GM21390 (cell line): ENCODE measurements at regions not wholly inside any gene's neighbourhood (a gene's known extent, or its start where the extent isn't known, plus 50 kb on each side); places are given as distances from the start of the nearest gene placed in this dataset.

Experiments
- ATAC-seq: cut with Tn5 transposase; IDR thresholded peaks from one replicate; pipeline ENCODE4 v1.9.1; 2021; ENCODE audit not compliant: unreplicated experiment

DNA sequence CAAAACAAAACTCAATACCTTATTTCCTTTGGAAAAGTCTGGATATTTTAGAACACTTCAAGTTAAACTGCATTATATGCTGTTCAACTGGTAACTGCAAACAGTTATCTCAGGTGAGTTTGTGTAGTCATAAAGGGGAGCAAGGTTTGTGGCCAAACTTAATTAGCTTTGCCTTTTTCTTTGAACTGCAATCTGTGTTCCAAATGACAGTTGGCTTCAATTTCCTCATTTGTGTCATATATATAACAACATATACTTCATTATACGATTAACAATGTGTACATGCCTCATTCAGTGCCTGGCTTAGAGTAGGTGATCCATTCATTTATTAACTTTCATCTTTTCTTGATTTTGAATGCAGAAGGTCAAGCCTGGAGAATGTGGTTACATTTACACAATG is 55.8 kb downstream of the KCNE4 start:
- ATAC-seq: no peak

DNA sequence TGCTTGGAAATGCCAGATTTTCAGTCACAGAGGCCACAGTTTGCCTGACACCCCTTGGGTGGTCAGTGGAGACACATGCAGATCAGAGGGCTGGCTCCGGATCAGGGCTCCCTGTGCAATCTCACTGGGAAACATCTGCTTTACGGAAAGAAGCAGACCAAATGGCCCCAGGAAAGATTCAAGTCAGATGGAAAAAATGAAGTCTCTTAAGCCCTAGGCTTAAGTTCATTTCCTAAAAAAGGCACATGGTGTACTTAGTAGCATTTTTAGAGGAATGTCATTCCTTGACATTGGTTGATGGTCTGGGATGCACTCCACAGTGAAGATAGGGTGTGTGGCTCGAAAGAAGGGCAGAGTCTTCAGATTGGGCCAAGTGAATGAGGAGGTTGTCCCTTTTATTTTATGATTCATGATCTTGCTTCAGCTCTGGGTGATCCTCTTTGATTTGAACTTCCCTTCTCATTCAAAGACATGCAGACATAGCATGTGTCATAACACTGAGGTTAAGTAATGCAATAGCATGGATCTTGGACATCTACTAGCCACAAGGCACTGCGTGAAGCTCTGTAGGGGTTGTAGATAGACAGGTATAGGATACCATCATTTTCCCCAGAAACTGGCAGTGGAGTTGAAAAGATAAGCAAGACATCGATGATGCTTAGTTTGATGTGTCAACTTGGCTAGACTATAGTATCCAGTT is 56.5 kb downstream of the KCNE4 start:
- no peak for ATAC-seq

DNA sequence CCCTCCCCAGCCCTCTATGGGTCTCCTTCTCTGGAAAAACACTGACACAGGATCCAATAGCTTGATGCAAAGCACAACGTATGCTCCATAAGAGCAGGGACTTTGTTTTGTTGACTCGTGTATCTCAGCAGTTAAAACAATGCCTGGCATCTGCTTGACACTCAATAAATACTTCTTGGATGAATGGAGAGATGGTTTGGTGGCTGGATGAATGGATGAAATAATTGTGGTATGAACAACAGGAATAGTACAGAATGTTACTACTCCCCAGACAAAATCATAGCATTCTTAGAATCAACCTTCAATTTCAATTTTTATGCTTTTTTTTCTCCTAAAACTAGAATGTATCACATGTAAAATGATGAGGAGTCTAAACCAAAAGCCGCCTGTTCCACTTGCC is 57.4 kb downstream of the KCNE4 start:
- ATAC-seq: no peak

DNA sequence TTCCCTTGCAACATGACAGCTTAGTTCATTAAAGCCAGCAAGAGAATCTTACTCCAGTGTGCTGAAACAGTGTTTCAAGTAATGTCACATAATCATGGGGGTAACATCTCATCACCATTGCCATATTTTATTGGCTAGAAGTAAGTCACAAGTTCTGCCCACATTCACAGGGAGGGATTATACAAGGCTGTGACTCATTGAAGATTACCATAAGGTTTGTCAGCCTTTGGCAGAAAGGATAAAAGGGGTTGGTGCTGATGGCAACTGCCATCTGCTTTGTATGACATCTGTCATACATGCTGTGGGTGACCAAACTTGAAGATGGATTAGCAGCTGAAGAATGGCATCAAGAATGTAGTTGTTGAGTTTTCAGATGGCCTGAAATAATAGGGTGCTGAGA is 61.2 kb downstream of the KCNE4 start:
- ATAC-seq: no peak

DNA sequence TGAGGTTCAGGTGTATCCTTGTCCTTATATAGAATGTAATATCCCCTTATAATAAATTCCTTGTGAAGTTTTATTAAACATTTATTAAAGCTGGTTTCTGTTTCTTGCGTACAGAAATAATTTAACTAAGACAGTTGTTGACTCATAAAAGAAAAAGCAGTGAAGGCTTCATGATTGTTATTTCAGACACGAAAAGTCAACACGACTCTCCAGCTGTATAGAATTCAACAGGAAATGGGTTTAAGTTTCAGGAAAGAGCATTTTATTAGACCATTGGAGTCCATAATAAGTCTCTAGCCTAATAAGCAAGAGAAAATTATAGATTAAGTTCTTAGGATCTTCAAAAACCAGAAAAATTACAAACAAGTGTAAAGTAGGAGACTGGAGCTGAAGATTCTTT is 62.2 kb downstream of the KCNE4 start:
- ATAC-seq: no peak

DNA sequence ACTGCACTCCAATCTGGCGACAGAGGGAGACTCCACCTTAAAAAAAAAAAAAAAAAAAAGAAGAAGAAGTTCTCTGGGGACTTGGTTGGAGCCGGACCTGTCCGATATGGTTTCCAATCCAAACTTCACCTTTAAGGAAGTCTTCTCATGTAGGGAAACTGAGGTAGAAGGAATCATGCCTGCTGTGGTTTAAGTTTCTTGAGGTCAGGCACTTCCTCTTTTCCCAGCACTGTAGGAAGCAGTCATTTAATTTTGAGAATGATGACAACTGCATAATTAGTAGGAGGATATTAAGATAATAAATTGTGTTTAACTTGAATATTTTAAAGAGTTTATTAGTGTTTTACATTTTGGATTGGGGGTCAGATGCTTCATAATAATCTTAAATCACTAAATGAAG is 62.9 kb downstream of the KCNE4 start:
- no peak for ATAC-seq

DNA sequence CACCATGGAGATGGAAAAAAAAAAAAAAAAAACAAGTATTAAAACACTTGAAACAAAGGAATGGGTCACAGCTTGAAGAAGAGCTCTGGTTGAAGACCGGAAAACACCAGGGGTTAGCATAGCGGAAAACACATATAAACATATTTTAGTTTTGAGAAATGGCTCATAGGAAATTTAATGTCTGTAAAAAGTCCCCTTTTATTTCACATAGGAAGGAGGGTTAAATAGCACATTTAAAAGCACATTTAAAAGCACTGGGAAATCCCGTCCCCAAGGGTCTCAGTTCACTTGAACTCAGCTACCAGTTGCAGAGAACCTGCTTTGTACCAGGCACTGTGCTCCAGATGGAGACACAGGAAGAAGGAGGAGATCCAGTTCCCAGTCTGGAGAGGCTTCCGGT is 65.5 kb downstream of the KCNE4 start:
- ATAC-seq: no peak

DNA sequence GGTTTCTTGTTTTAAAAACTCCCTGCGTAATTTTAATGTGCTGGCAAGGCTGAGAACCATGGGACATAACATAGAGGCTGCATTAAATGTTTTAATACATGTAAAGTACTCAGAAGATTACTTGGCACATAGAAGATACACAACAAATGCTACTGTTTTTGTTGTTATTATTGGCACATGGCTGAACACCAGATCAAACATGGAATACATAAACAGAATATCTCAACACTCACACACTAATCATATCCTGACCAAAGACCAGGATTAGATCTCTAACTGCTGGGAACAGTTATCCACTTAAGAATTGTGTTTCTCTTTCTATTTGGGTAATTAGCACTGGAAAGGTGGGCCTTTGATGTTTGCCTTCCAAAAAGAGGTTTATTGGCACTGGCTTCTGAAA is 69.3 kb downstream of the KCNE4 start:
- ATAC-seq: no peak

DNA sequence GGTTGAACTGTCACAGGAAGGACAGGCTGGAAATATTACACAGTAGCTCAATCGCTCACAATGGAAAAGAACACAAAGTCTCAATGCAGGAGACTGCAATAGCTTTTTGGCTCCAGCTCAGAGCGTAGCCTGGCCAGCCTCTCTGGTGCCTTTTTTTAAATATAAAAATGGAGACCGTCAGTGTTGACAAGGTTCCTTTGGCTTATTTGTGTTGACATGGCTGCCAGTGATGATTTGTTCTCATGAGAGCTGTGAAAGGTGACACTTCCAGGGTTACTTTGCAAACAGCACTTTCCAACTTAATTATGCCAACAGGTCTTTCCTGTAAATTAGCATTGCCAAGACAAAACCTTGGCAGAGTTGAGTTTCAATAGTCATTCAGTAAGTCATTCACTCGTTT is 70.8 kb downstream of the KCNE4 start:
- no peak for ATAC-seq

DNA sequence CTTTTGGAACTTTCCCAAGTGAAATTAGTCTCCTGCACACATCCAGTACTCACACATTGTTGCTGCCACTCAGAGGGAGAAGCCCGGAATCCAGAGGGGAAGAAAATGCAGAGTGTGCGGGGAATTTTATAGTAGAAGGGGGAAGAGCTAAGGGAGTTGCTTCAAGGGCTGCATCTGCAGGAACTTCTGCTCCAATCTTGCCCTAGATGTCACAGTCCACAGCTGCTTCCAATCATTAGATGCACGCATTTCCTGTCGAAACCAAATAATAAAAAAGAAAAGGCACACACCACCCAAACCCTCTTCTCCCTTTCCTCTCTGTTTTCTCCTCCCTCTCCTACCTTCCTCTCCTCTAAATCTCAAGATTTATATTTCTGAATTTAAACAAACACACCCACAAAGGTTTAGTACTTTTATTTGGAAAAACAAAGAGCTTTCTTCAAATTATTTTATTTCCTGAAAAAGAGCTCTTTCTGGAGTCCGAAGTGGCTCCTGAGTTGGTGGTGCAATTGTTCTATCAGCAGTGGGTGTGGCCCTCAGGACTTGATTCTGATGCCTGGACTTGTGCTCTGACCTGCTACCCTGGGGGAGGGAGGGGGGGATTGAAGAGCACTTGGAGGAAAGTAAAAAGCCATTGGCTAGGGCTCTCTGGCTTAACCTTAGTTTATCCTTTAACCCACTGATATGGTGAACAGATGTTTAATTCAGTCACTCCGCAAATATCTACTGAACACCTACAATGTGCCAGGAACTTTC is 72.0 kb downstream of the KCNE4 start:
- no peak for ATAC-seq

DNA sequence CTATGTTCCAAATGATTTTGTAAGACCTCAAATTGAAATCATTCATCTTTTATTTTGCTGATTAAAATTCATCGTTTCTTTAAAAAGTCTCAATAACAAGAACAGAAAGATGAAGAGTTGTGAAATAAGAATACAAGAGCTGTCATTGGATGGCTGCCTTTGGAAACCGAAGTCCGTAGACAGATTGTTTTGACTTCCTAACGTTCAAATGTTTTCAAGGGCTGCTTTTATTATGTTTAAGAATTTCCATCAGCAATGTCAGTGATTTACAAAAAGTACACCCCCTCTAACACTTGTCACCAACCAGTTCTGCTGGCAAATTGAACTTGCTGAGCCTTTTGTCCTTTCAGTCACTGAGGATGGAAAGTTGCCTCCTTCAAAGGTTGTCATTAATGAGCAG is 89.6 kb downstream of the KCNE4 start:
- ATAC-seq: no peak

DNA sequence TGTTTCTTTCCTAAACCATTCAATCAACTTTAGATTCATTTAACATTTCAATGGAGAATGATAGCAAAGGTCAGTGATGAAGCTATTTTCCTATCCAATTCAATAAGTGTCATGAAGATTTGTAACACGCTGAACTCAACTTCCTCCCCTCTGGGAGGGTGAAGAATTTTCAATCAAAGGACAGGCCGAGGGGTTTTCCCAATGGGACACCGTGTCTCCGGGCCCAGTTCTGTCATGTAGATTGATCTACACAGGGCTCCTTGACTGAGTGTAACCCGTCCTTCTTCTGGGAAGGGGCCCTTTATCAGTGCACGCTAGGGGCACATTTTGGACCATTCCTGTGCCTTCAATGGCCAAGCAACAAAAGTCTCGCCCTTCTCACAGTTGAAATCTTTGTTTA is 90.1 kb downstream of the KCNE4 start:
- no peak for ATAC-seq

DNA sequence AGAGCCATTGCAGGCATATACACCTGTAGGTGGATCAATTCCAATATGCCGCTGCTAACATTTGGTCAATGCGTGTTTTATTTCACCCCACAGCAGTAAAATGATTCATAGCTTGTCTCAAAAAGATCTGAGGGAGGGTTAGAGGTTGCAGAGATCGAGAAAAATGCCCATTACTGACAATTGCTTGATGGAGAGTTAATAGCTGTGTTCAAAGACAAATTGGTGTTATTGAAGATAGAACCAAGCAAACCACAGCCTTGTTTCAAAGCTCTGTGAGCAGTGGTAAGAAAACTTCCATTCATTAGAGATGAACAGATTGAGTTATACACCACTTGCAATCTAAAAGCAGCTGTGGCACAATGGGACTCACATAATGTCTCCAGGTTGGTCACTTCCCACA is 95.4 kb downstream of the KCNE4 start:
- ATAC-seq: no peak

DNA sequence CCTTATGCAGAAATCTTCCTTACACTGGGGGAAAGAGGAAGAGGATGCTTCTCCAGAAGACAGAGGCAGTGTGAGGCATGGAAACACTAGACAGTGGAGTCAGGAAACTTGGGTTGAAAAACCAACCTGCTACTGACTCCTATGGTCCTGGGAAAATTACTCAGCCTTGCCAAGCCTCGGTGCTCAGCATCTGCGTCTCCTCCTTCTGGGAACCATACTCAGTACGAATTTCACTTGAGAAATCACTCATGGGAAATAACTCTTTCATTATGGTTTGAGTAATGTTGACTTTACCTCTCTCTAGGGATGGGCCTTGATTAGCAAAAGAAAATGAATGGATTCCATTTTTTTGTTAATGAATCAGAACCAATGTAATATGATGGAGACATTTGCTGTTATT is 96.5 kb downstream of the KCNE4 start:
- no peak for ATAC-seq

DNA sequence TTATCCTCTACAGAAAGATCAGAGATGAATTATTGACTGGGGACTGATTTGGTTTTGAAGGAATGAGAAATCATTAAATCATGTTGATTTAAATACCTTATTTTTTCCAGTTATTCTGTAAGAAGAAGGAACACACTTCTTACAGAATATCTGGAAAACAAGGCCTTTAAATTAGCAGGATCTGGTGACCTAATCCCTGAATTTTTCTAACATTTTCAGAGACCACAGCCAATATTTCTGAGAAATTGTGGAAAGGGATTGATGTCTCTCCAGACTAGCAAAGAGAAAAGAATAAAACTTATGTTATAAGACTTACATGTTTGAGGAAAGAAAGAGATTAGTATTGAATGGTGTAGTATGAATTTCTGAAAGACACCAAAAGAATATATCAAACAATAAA is 104.0 kb downstream of the KCNE4 start:
- no peak for ATAC-seq

DNA sequence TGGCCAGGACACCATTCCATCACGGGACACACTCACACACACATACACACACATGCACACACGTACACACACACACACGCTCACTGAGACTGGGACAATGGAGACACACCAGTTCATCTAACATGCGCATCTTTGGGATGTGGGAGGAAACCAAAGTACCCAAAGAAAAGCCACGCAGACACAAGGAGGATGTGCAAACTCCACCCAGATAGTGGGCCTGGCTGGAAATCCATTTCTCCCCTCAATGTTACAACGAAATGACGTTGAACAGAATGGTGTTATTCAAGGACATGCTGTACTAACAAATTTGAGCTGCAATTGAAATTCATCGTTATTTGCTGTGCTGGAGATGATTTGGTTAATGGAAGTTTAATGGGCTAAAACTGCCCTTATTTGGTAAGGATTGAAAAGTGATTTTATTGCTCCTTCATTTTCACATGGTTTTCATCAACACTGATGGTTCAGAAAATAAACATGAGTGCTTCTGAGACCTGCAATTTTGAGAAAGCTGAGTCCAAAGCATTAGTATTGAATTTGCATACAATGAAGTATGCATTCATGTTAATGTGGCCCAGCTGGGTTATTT is 110.0 kb downstream of the KCNE4 start:
- ATAC-seq: no peak

DNA sequence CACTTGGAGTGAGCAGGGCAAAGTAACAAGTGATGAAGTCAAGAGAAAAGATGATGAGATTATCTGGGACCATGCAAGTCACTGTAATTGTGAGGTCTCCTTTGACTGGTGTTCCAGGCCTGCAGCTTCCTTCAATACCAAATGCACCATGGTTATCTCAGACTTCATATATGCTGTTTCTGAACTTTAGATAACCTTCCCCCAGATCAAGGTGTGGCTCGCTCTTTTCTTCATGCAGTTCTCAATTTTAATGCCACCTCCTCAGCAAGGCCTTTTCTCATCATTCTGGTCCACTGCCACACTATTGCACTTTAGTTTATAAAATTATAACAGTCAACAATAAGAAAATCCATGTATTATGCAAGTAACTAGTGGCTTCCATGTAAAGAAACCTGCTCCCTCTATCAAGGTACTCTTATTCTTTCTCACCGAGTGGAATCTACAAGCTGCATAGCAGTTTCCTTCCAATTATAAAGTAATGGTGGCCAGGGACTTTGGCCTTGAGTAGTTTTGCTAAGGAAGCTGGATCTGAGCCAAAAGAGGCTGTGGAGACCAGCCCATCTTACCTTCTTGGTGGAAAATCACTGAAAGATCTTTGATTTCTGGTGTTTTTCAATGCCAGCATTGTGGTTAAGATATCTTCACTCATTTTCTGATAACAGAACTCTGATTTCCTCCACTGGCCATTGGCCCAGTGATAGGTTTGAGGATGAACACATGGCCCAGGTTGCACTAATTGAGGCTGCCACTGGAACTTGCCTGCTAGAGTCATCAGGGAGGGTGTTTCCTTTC is 113.6 kb downstream of the KCNE4 start:
- no peak for ATAC-seq

DNA sequence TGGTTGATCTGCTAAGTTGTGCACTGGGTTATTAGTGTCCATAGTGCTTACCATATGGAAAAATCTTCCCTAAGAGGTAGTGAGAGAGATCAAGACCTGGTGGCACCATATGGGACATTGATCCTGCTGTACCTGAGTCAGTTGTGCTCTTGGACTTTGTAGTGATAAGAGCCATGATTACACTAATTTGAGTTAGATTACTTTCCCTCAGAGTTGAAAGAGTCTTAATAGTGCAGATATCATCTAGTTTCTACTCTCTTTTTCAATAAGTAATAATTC is 114.2 kb downstream of the KCNE4 start:
- ATAC-seq: no peak

DNA sequence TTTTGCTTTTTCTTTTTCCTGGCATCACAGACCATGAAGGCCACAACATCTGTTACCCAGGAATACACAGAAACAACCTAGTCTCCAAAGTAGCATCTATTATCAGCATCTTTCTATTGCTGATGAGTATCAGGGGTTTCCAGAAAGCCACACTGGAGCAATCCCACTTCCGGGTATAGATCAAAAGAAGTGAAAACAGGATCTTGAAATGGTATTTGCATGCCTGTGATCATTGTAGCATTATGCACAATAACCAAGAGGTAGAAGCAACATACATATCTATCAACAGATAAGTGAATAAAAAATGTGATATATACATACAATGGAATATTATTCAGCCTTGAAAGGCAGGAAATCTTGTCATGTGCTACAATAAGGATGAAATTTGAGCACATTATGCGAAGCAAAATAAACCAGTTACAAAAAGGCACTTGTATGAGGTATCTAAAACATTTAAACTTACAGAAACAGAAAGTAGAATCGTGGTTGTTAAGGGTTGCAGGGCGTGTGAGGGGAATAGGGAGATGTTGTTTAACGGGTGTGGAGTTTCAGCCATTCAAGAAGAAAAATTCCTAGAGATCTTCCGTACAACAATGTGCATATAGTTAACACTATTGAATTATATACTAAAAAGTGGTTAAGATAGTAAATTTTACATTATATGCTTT is 115.1 kb downstream of the KCNE4 start:
- no peak for ATAC-seq

DNA sequence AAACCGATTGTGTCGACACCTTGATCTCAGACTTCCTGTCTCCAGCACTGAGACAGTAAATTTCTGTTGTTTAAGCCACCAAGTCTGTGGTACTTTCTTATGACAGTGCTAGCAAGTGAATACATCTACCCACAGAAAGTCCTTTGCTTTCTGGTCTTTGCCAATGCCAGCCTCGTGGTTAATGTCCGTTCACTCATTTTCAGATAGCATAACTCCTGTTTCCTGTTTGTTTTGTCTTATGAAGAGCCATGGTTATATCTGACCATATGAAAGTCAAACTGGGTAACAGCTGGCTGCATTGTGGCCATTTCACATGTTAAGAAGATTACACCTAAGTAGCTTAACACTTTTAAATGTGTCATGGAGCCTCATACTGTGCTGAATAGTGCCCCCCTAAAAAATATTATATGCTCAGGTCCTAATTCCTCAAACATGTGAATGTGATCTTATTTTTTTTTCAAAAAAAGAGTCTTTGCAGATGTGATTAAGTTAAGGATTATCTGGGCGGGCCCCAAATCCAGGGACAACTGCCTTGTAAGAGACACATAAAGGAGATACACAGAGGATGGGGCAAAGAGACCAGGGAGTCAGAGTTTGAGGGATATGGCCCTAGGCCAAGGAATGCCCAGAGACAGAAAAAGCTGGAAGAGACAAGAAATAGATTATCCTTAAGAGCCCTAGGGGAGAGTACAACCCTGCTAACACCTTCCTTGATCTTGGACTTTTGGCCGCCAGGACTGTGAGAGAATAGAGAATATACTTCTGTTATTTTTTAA is 118.0 kb downstream of the KCNE4 start:
- ATAC-seq: no peak

DNA sequence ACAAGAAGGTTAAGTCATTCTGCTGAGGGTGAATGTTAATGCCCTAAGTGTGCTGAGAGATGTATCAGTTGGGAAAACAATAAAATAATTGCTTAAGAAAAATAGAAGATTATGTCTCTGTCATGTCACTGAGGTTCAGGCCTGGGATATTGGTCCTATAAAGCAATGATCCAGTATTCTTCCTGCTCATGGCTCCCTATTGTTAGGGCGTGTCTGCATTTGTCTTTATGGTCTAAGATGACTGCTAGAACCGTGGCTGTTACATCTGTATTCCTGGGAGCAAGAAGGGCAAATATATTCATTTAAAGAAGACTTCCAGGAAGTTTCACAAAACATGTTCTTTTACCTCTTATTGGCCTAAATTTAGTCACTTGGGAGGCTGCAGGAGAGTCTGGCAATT is 125.0 kb downstream of the KCNE4 start:
- ATAC-seq: no peak
